ENCODE measurements at regions not wholly inside any gene's neighbourhood (a gene's known extent, or its start where the extent isn't known, plus 50 kb on each side); places are given as distances from the start of the nearest gene placed in this dataset.

DNA sequence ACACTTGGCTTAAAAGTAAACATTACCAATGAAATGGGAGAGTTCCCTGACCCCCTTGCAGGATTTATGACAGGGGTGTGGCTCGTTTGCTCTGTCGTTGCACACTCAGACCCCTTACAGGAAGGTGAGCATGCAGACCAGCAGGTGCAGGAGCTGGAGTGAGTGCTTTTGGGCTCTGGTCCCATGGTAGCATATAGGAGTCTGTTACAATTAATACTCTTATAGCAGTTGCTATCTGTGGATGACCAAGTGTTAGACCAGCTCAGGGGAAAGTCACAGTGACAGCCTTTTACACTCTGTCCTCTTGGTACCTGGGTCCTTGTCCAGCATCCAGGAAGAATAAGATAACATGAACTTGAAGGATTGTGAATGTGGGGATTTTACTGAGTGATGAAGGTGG lies 1177.5 kb downstream of the NSUN3 start:
- Histone ChIP-seq H3K18ac (ENCODE audit: extremely low read depth, low read length) (no peak overlapping the region), H4K91ac (replicated peaks; ENCODE audit: insufficient read length, low read length) (no peak overlapping the region)
- FAIRE-seq: no peak

More for the DNA sequence above, 1177.5 kb downstream of the NSUN3 start:
- Histone ChIP-seq H2BK12ac (ENCODE audit: low read depth, low read length) (no peak overlapping the region), H2BK15ac (ENCODE audit: low read length) (no peak overlapping the region), H2AFZ (ENCODE audit: low read length) (no peak overlapping the region), H3K4me2 (ENCODE audit: insufficient read depth in 1 of 2, low read depth in 2 of 2, low read length in 2 of 2) (no peak overlapping the region), H4K20me1 (replicated peaks in 1 of 2; ENCODE audit: control insufficient read depth in 1 of 2, insufficient read depth in 2 of 2, low read length in 2 of 2) (no peaks in the 10 kb centered on the region), H3K27me3 (replicated peaks in 1 of 4; ENCODE audit: control insufficient read depth in 3 of 4, extremely low read depth in 1 of 4, insufficient read depth in 3 of 4, low read length in 3 of 4) (no peaks in the 10 kb centered on the region), H3K14ac (ENCODE audit: insufficient read length) (no peak overlapping the region), H3K4me1 (replicated peaks in 1 of 4; ENCODE audit: control insufficient read depth in 3 of 4, insufficient read depth in 4 of 4, low read length in 3 of 4) (no peaks in the 10 kb centered on the region), H3K23me2 (ENCODE audit: low read depth, low read length) (no peaks in the 10 kb centered on the region), H2BK5ac (ENCODE audit: low read depth, low read length) (no peak overlapping the region), H3K4ac (replicated peaks; ENCODE audit: insufficient read length, low read depth, low read length) (no peak overlapping the region), H2BK120ac (replicated peaks; ENCODE audit: low read depth, low read length) (no peak overlapping the region), H3K56ac (replicated peaks; ENCODE audit: insufficient read length, low read depth, low read length) (no peak overlapping the region), H3K79me2 (ENCODE audit: control insufficient read depth in 1 of 2, insufficient read depth in 2 of 2, low read length in 2 of 2) (no peaks in the 10 kb centered on the region), H2AK5ac (ENCODE audit: low read depth, low read length) (no peak overlapping the region), H4K8ac (ENCODE audit: extremely low read depth, insufficient read depth, low read length) (no peak overlapping the region), H3K27ac (ENCODE audit: low read depth, low read length) (no peak overlapping the region), H3K36me3 (ENCODE audit: control insufficient read depth in 2 of 4, insufficient read depth in 4 of 4, low read length in 3 of 4) (no peaks in the 10 kb centered on the region), H3K79me1 (ENCODE audit: low read depth, low read length) (no peaks in the 10 kb centered on the region), H3K4me3 (ENCODE audit: extremely low read depth in 1 of 4, insufficient read depth in 2 of 4, low read depth in 3 of 4, low read length in 4 of 4) (no peak overlapping the region), H3K9me3 (ENCODE audit: insufficient read depth in 2 of 2, low read depth in 1 of 2, low read length in 1 of 2) (no peaks in the 10 kb centered on the region), H2BK20ac (ENCODE audit: low read length) (no peak overlapping the region), H4K5ac (ENCODE audit: insufficient read length, low read depth, low read length) (no peak overlapping the region), H3K23ac (ENCODE audit: insufficient read length) (no peak overlapping the region), H3K9ac (replicated peaks in 1 of 4; ENCODE audit: extremely low read depth in 1 of 4, low read depth in 3 of 4, low read length in 3 of 4) (no peak overlapping the region)
- no peak for TF ChIP-seq CTCF (IDR thresholded peaks at IDR 0.05; ENCODE audit: control extremely low read depth in 1 of 3, insufficient read depth in 1 of 3, low read depth in 1 of 3, low read length in 3 of 3)
- TF ChIP-seq CREB1 (IDR thresholded peaks at IDR 0.05): no peak
- TF ChIP-seq ASH2L (IDR thresholded peaks at IDR 0.05; ENCODE audit: low read length): no peak
- no peak for TF ChIP-seq HDAC2 (IDR thresholded peaks at IDR 0.05; ENCODE audit: borderline replicate concordance in 1 of 2, low read depth in 2 of 2, low read length in 2 of 2)
- no peak for TF ChIP-seq RBBP5 (IDR thresholded peaks at IDR 0.05; ENCODE audit: borderline replicate concordance, low read depth, low read length)
- no peak for TF ChIP-seq SUZ12 (IDR thresholded peaks at IDR 0.05; ENCODE audit: low read length)
- no peak for TF ChIP-seq KDM1A (IDR thresholded peaks at IDR 0.05; ENCODE audit: borderline replicate concordance, low read length)
- no peak for TF ChIP-seq EP300 (IDR thresholded peaks at IDR 0.05; ENCODE audit: borderline replicate concordance in 1 of 2, low read depth in 2 of 2, low read length in 2 of 2)
- no peak for TF ChIP-seq POLR2AphosphoS5 (IDR thresholded peaks at IDR 0.05; ENCODE audit: low read depth, low read length)
- no peak for TF ChIP-seq SIX5 (IDR thresholded peaks at IDR 0.05; ENCODE audit: low read depth, low read length)
- TF ChIP-seq POU5F1 (IDR thresholded peaks at IDR 0.05; ENCODE audit: low read depth, low read length): no peak
- WGBS, 2 experiments (ENCODE audit: extremely low coverage in 1 of 2, insufficient coverage in 1 of 2, insufficient read length in 1 of 2, insufficient replicate concordance in 2 of 2, low coverage in 1 of 2, low lambda C conversion rate in 2 of 2, missing lambda C conversion rate in 1 of 2): 95% methylated on average over 2 of the region's 2 CpGs; no CpG with 5 or more reads in 1 of the 2 experiments
- POLR2A ChIA-PET (ENCODE audit: partially characterized antibody): no interaction called here
- CTCF ChIA-PET (ENCODE audit: partially characterized antibody): no interaction called here
- DNase-seq (ENCODE audit: low read depth in 1 of 2, low spot score in 2 of 2): no peak

Measured in H1 (cell line).